Naive thymus-derived CD4-positive, alpha-beta T cell (primary cell): ENCODE measurements at regions not wholly inside any gene's neighbourhood (a gene's known extent, or its start where the extent isn't known, plus 50 kb on each side); places are given as distances from the start of the nearest gene placed in this dataset.
A peak's percentile ranks its signal among the peaks of the same experiment; 100 is the strongest.

Experiments
- ATAC-seq: fragments of 150-1000 bp; cut with Tn5 transposase; 2 replicates; pipeline ENCODE4 v1.10.0; 2021; ENCODE audit warnings: mild to moderate bottlenecking, moderate library complexity
- CTCF ChIA-PET: fragments of 350-600 bp; sonication (Branson Sonifier 250); formaldehyde crosslinking; loops from one replicate; lab custom pipeline; 2021; ENCODE audit warnings: antibody characterized with exemption; lab: Charles Lee
- POLR2A ChIA-PET: fragments of 350-600 bp; sonication (Branson Sonifier 250); formaldehyde crosslinking; loops from one replicate; lab custom pipeline; 2021; ENCODE audit warnings: antibody characterized with exemption, inconsistent platforms; lab: Charles Lee
- DNase-seq, 9 donors: peaks; one replicate each; pipeline versions ENCODE4 v3.0.0 to v3.0.0-alpha.2; 2020 to 2022; ENCODE audit warnings: mixed read lengths in 1 of 9
- H3K27ac ChIP-seq: one replicate; pipeline ENCODE4 v1.7.0; 2013; ENCODE audit warnings: mild to moderate bottlenecking, low read depth, low read length, moderate library complexity
- H3K27me3 ChIP-seq, 2 donors: one replicate each; pipeline ENCODE4 v1.7.0; 2013; ENCODE audit warnings: low read length in 2 of 2, mild to moderate bottlenecking in 2 of 2, moderate library complexity in 2 of 2; ENCODE audit not compliant: control insufficient read depth in 2 of 2, insufficient read depth in 2 of 2
- H3K36me3 ChIP-seq, 3 experiments: 1 replicate in 2 of 3; 2 replicates in 1 of 3; pipeline ENCODE4 v1.7.0; 2013; ENCODE audit warnings: low read length in 3 of 3, mild to moderate bottlenecking in 3 of 3, moderate library complexity in 1 of 3; ENCODE audit not compliant: insufficient read depth in 3 of 3, control insufficient read depth in 2 of 3
- H3K4me1 ChIP-seq, 2 donors: one replicate each; pipeline ENCODE4 v1.7.0; 2013; ENCODE audit warnings: low read length in 2 of 2, mild to moderate bottlenecking in 2 of 2, moderate library complexity in 1 of 2; ENCODE audit not compliant: control insufficient read depth in 2 of 2, insufficient read depth in 2 of 2
- H3K4me3 ChIP-seq: 2 replicates; pipeline ENCODE4 v1.7.0; 2013; ENCODE audit warnings: mild to moderate bottlenecking, low read length
- H3K9me3 ChIP-seq, 3 experiments: 1 replicate in 2 of 3; 2 replicates in 1 of 3; pipeline ENCODE4 v1.7.0; 2013; ENCODE audit warnings: low read length in 3 of 3; ENCODE audit not compliant: control insufficient read depth in 2 of 3
- H3K27ac Mint-ChIP-seq, 9 donors: one replicate each; pipeline ENCODE4 v1.8.0; 2020 to 2022; ENCODE audit warnings: mixed read lengths in 9 of 9, mild to moderate bottlenecking in 8 of 9, moderate library complexity in 5 of 9, inconsistent platforms in 2 of 9
- H3K27me3 Mint-ChIP-seq, 5 donors: one replicate each; pipeline ENCODE4 v1.8.0; 2021 to 2022; ENCODE audit warnings: mixed read lengths in 5 of 5, mild to moderate bottlenecking in 1 of 5
- H3K36me3 Mint-ChIP-seq, 5 donors: one replicate each; pipeline ENCODE4 v1.8.0; 2020 to 2022; ENCODE audit warnings: mixed read lengths in 5 of 5, mild to moderate bottlenecking in 3 of 5, inconsistent platforms in 1 of 5
- H3K4me1 Mint-ChIP-seq, 7 donors: one replicate each; pipeline ENCODE4 v1.8.0; 2020 to 2022; ENCODE audit warnings: mixed read lengths in 7 of 7, mild to moderate bottlenecking in 3 of 7, inconsistent platforms in 1 of 7
- H3K4me3 Mint-ChIP-seq, 10 donors: one replicate each; pipeline ENCODE4 v1.8.0; 2020 to 2022; ENCODE audit warnings: mild to moderate bottlenecking in 10 of 10, mixed read lengths in 10 of 10, moderate library complexity in 6 of 10, inconsistent platforms in 2 of 10
- H3K9me3 Mint-ChIP-seq, 11 donors: one replicate each; pipeline ENCODE4 v1.8.0; 2020 to 2022; ENCODE audit warnings: mixed read lengths in 11 of 11, mild to moderate bottlenecking in 4 of 11, inconsistent platforms in 1 of 11, moderate library complexity in 1 of 11
- intact Hi-C, 2 donors: fragments of 100-400 bp; cut with micrococcal nuclease; formaldehyde crosslinking; loops; one replicate each; pipeline ENCODE4 v1.15.1; 2023

DNA sequence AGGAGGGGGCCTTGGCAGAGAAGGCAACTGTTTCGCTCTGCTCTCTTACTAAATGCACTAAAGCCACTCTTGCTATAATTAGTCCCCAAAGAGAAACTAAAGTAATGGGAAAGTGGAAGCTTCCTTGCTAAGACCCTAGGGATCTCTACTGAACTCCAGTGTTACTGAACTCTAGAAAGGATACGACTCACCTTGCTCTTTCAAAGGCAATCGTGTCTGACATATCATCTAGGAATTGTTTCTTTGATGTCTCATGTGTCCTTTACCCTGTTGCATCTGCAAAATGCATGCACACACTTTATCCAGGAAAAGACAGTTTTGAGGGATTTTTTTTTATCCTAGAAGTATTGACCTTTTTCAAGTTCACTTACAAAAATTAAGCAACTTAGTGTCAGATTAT lies 148.1 kb upstream of the FAM9B start:
- intact Hi-C loops = no loop called here

DNA sequence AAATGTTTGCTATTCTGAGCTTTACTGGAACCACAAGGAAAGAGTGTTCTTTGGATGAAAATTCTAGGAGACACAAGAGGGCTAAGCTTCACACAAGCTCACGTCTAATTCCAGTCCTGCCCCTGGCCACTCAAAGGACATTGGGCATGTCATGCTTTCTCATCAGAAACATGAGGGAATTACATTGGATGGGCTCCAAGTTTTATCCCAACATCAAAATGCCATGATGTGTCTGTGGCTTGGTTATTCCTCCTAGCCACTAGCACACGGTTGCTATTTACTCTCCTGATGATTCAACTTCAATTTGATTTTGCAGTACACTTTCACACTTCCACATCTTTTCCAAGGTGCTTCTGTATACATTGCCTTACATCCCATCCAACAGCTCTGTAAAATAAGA lies 149.6 kb upstream of the FAM9B start:
- intact Hi-C loops = no loop called here
- Mint-ChIP-seq H3K27me3 (peaks cover 0 to 2% (median 0%) of the 10 kb centered on the region in 5 donors), H3K9me3 (peaks cover 0 to 9% (median 2%) of the 10 kb centered on the region in 11 donors), H3K36me3 (no peaks in the 10 kb centered on the region), H3K4me3 (no peak overlapping the region), H3K27ac (no peak overlapping the region), H3K4me1 (no peaks in the 10 kb centered on the region)
- Histone ChIP-seq H3K27me3 (no peaks in the 10 kb centered on the region), H3K9me3 (no peaks in the 10 kb centered on the region), H3K36me3 (no peaks in the 10 kb centered on the region), H3K4me3 (no peak overlapping the region), H3K4me1 (no peaks in the 10 kb centered on the region), H3K27ac (no peak overlapping the region)
- no peak for ATAC-seq
- no peak for DNase-seq
- POLR2A ChIA-PET = no interaction called here
- CTCF ChIA-PET = no interaction called here

More for the DNA sequence above, 148.1 kb upstream of the FAM9B start:
- Histone ChIP-seq H3K9me3 (no peaks in the 10 kb centered on the region), H3K27ac (no peak overlapping the region), H3K4me3 (no peak overlapping the region), H3K27me3 (no peaks in the 10 kb centered on the region), H3K4me1 (no peaks in the 10 kb centered on the region), H3K36me3 (no peaks in the 10 kb centered on the region)
- DNase-seq (no peak), ATAC-seq (no peak)
- Mint-ChIP-seq H3K4me3 (no peak overlapping the region), H3K27ac (no peak overlapping the region), H3K27me3 (peaks cover 0 to 2% (median 0%) of the 10 kb centered on the region in 5 donors), H3K36me3 (no peaks in the 10 kb centered on the region), H3K9me3 (peaks cover 0 to 10% (median 2%) of the 10 kb centered on the region in 11 donors), H3K4me1 (no peaks in the 10 kb centered on the region)
- ChIA-PET CTCF (no interaction called here), POLR2A (no interaction called here)

DNA sequence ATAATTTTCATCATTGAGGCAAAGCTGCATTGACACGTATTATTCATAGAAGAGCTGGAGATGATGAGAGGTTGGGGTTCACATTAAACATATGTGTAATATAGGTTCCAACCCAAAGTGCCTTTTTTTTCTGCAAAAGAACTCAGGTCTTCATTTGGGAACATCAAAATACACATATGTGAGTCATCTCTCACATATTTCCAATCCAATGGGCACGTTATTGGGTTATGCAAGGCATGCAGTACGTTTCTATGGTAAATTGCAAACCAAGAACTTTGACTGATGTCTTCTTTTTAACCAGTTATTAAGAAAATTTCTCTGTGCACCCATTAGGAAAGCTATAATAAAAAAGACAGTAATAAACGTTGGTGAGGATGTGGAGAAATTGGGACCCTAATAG lies 150.3 kb upstream of the FAM9B start:
- ChIA-PET CTCF (no interaction called here), POLR2A (no interaction called here)
- no peak overlapping the region for H3K4me3 ChIP-seq
- intact Hi-C loops = no loop called here
- H3K9me3 Mint-ChIP-seq = peaks cover 0 to 3% (median 0%) of the 10 kb centered on the region in 11 donors
- no peaks in the 10 kb centered on the region for H3K27me3 ChIP-seq
- H3K4me1 Mint-ChIP-seq = no peaks in the 10 kb centered on the region
- DNase-seq (no peak), ATAC-seq (no peak)
- H3K4me1 ChIP-seq = no peaks in the 10 kb centered on the region
- peaks cover 0 to 2% (median 0%) of the 10 kb centered on the region in 5 donors for H3K27me3 Mint-ChIP-seq
- no peaks in the 10 kb centered on the region for H3K36me3 Mint-ChIP-seq
- no peaks in the 10 kb centered on the region for H3K9me3 ChIP-seq
- no peaks in the 10 kb centered on the region for H3K36me3 ChIP-seq
- no peak overlapping the region for H3K27ac Mint-ChIP-seq
- H3K27ac ChIP-seq = no peak overlapping the region
- no peak overlapping the region for H3K4me3 Mint-ChIP-seq

DNA sequence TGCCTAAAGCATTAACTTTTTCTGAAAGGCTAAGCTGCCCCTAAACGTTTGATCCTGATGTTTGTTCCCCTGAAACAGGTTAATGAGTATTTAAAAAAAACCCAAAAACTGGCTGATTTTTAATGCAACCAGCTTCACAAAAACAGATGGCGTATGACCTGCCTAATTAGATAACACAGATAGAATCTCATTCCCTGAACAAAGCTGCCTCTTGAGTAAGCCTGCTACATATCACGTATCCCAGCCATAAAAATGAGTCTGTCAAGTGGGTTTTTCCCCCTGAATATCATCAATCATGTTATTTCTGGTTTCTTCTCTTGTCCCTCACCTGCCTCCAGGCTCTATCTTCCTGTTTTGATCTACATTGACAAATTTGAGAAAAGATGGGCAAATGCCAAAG lies 154.2 kb upstream of the FAM9B start:
- peak overlapping the region in 1 of 9 donors; percentile 14 for H3K27ac Mint-ChIP-seq
- Histone ChIP-seq H3K27me3 (no peaks in the 10 kb centered on the region), H3K4me1 (no peaks in the 10 kb centered on the region), H3K9me3 (no peaks in the 10 kb centered on the region), H3K36me3 (no peaks in the 10 kb centered on the region), H3K27ac (no peak overlapping the region), H3K4me3 (no peak overlapping the region)
- no peak overlapping the region for H3K4me3 Mint-ChIP-seq
- intact Hi-C loops = no loop called here
- POLR2A ChIA-PET = no interaction called here
- peaks cover 0 to 2% (median 0%) of the 10 kb centered on the region in 5 donors for H3K27me3 Mint-ChIP-seq
- no peaks in the 10 kb centered on the region for H3K9me3 Mint-ChIP-seq
- ATAC-seq (no peak), DNase-seq (no peak)
- CTCF ChIA-PET = no interaction called here
- H3K4me1 Mint-ChIP-seq = no peaks in the 10 kb centered on the region
- H3K36me3 Mint-ChIP-seq = no peaks in the 10 kb centered on the region

- Mint-ChIP-seq H3K4me1 (no peaks in the 10 kb centered on the region), H3K9me3 (no peaks in the 10 kb centered on the region), H3K4me3 (no peak overlapping the region), H3K27ac (no peak overlapping the region), H3K36me3 (no peaks in the 10 kb centered on the region), H3K27me3 (peaks cover 0 to 2% (median 0%) of the 10 kb centered on the region in 5 donors)
- DNase-seq = no peak
- ChIA-PET POLR2A (no interaction called here), CTCF (no interaction called here)
- H3K27ac ChIP-seq = no peak overlapping the region
- no peaks in the 10 kb centered on the region for H3K36me3 ChIP-seq
- H3K27me3 ChIP-seq = no peaks in the 10 kb centered on the region
- H3K9me3 ChIP-seq = no peaks in the 10 kb centered on the region
- ATAC-seq = no peak
- intact Hi-C loops = no loop called here
- H3K4me3 ChIP-seq = no peak overlapping the region
- H3K4me1 ChIP-seq = no peaks in the 10 kb centered on the region
Observed at GRCh38 chrX:9189286-9189685, 155.4 kb upstream of the FAM9B start.

DNA sequence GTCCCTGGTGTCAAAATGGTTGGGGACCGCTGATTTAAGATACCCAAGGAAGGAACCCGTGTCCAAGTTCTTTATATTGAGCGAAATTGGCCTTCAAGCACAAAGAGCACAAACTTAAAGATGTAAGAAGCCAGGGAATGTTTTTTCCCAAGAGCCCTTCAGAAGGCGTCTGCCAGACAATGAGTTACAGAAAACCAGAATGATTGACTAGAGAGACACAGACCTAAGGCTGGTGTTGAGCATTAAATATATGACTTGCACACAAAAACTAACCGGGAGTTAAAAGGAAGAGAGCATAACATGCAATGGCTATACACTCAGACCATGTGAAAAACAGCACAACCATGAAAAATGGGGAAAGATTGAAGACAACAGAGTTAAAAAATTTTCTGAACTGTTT lies 157.5 kb upstream of the FAM9B start:
- ATAC-seq = no peak

DNA sequence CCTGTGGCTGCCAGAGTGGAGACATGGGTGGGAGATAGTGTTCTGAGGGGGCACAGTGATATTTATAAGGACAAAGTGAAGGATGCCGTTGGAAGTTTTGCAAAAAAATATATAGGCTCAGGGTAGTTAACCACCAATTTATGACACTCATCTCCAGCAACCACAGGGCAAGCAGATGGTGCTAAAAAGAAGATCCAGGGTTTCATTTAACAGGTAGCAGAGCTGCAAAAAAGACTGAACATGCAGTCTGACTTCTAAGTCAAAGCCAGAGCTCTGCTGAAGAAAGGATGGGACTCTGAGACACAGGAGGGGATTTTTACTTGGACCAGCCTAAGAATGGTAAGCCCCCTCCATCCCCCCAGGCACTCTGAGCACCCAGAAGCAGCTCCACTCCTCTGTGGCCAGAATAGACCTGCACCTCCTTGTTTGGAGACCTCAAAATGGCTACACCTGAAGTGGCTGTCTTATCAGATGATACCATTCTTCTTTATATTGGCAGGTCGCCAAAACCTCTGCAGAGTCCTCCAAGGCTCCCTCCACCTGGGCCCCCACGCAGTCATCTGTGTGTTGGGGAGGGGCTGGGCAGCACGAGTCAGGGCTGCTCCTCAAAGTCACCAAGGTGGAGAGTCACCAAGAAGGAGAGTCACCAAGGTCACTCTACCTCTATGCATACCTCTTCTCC lies 161.4 kb upstream of the FAM9B start:
- intact Hi-C loops = no loop called here
- CTCF ChIA-PET = no interaction called here
- DNase-seq = peak in 2 of 9 donors; percentile 0 to 7
- Histone ChIP-seq H3K36me3 (no peaks in the 10 kb centered on the region), H3K4me1 (no peaks in the 10 kb centered on the region), H3K27me3 (no peaks in the 10 kb centered on the region), H3K9me3 (no peaks in the 10 kb centered on the region), H3K27ac (no peak overlapping the region), H3K4me3 (no peak overlapping the region)
- Mint-ChIP-seq H3K9me3 (peaks cover 0 to 2% (median 0%) of the 10 kb centered on the region in 11 donors), H3K27ac (peak overlapping the region in 2 of 9 donors; percentile 6 to 15), H3K36me3 (no peaks in the 10 kb centered on the region), H3K27me3 (peaks cover 0 to 2% (median 0%) of the 10 kb centered on the region in 5 donors), H3K4me3 (no peak overlapping the region), H3K4me1 (peaks cover 1 to 13% (median 7%) of the 10 kb centered on the region in 7 donors)
- POLR2A ChIA-PET = no interaction called here
- ATAC-seq = no peak

More for the DNA sequence above, 157.5 kb upstream of the FAM9B start:
- DNase-seq = no peak
- Mint-ChIP-seq H3K27ac (no peak overlapping the region), H3K27me3 (peaks cover 0 to 2% (median 0%) of the 10 kb centered on the region in 5 donors), H3K4me1 (peaks cover 1 to 13% (median 7%) of the 10 kb centered on the region in 7 donors), H3K9me3 (peaks cover 0 to 2% (median 0%) of the 10 kb centered on the region in 11 donors), H3K36me3 (no peaks in the 10 kb centered on the region), H3K4me3 (no peak overlapping the region)
- intact Hi-C loops = no loop called here
- Histone ChIP-seq H3K36me3 (no peaks in the 10 kb centered on the region), H3K4me3 (no peak overlapping the region), H3K27ac (no peak overlapping the region), H3K4me1 (no peaks in the 10 kb centered on the region), H3K9me3 (no peaks in the 10 kb centered on the region), H3K27me3 (no peaks in the 10 kb centered on the region)
- ChIA-PET CTCF (no interaction called here), POLR2A (no interaction called here)
